K562 (cell line): ENCODE measurements at regions not wholly inside any gene's neighbourhood (a gene's known extent, or its start where the extent isn't known, plus 50 kb on each side); places are given as distances from the start of the nearest gene placed in this dataset.

Experiments
- ATAC-seq: fragments of 200-7000 bp; cut with Tn5 transposase; 3 replicates; pipeline ENCODE4 v1.9.1; 2020; ENCODE audit warnings: moderate library complexity
- BruUV-seq: library from RNA; stranded (reverse); fragments of 400-500 nt; replicated peaks from 2 replicates; lab custom pipeline; 2021; lab: Mats Ljungman, UMichigan
- CTCF ChIA-PET: fragments of 300-600 bp; formaldehyde crosslinking; extraction: SDS; loops from one replicate; lab custom pipeline; 2021; ENCODE audit warnings: low intra/inter-chr PET ratio; lab: Yijun Ruan, JAX
- POLR2A ChIA-PET: fragments of 300-600, 350-650 bp; sonication (Branson Sonifier 250); formaldehyde crosslinking; extraction: SDS; loops from one replicate; lab custom pipeline; 2021; ENCODE audit warnings: antibody characterized with exemption, inconsistent platforms; lab: Yijun Ruan, JAX
- DNase-seq, 4 experiments: peaks; one replicate each; pipeline versions ENCODE4 v3.0.0 to v3.0.0-alpha.2; 2011 to 2018; ENCODE audit warnings: low spot score in 3 of 4, mixed read lengths in 3 of 4; ENCODE audit errors: extremely low read depth in 1 of 4
- FAIRE-seq: peaks from 2 replicates; lab custom pipeline; 2011; peaks lifted over from hg19 to GRCh38; lab: Jason Lieb, UNC
- H2AFZ ChIP-seq: 2 replicates; pipeline ENCODE4 v1.6.0; 2011; ENCODE audit warnings: low read depth, low read length, control low read depth, inconsistent platforms
- H3K27ac ChIP-seq: fragments of 200-600 bp; 3 replicates; pipeline ENCODE4 v1.8.0; 2011; ENCODE audit warnings: low read depth, mild to moderate bottlenecking, control low read depth, inconsistent platforms, low read length, moderate library complexity, mixed read lengths; ENCODE audit errors: extremely low read depth
- H3K27me3 ChIP-seq, 2 experiments: fragments of 300-600 bp in 1 of 2; 2 replicates in 1 of 2; 3 replicates in 1 of 2; pipeline versions ENCODE4 v1.6.0 to v1.8.0; 2011; ENCODE audit warnings: inconsistent platforms in 2 of 2, low read length in 2 of 2, mild to moderate bottlenecking in 1 of 2, mixed read lengths in 1 of 2, moderate library complexity in 1 of 2; ENCODE audit not compliant: control insufficient read depth in 2 of 2, insufficient read depth in 2 of 2
- H3K36me3 ChIP-seq: fragments of 300-600 bp; 3 replicates; pipeline ENCODE4 v1.8.0; 2011; ENCODE audit warnings: mild to moderate bottlenecking, low read length, inconsistent platforms; ENCODE audit not compliant: control insufficient read depth, insufficient read depth
- H3K4me1 ChIP-seq, 2 experiments: fragments of 200-600 bp in 1 of 2; replicated peaks in 1 of 2; 2 replicates in 1 of 2; 3 replicates in 1 of 2; pipeline versions ENCODE4 v1.5.1 to v1.8.0; 2011; ENCODE audit warnings: inconsistent platforms in 2 of 2, low read length in 2 of 2, mild to moderate bottlenecking in 1 of 2, mixed read lengths in 1 of 2, moderate library complexity in 1 of 2; ENCODE audit not compliant: control insufficient read depth in 2 of 2, insufficient read depth in 2 of 2
- H3K4me2 ChIP-seq: 2 replicates; pipeline ENCODE4 v1.6.1; 2011; ENCODE audit warnings: low read length, control low read depth, inconsistent platforms, mixed read lengths; ENCODE audit not compliant: insufficient read depth
- H3K4me3 ChIP-seq: fragments of 200-600 bp; sonication (generic), shearing (Covaris generic); 2 replicates; pipeline ENCODE4 v1.5.1; 2016; ENCODE audit warnings: control low read depth, inconsistent platforms
- H3K79me2 ChIP-seq: fragments of 200-600 bp; 3 replicates; pipeline ENCODE4 v1.8.0; 2011; ENCODE audit warnings: low read length, inconsistent platforms; ENCODE audit not compliant: control insufficient read depth, insufficient read depth
- H3K9ac ChIP-seq, 2 experiments: 2 replicates each; pipeline versions ENCODE4 v1.6.0 to v1.6.1; 2011; ENCODE audit warnings: low read depth in 2 of 2, low read length in 2 of 2, control low read depth in 1 of 2, inconsistent platforms in 1 of 2, mild to moderate bottlenecking in 1 of 2, mixed read lengths in 1 of 2; ENCODE audit not compliant: insufficient read depth in 1 of 2
- H3K9me1 ChIP-seq: one replicate; pipeline ENCODE4 v1.6.0; 2011; ENCODE audit warnings: inconsistent platforms, mild to moderate bottlenecking, low read length, moderate library complexity; ENCODE audit not compliant: control insufficient read depth, insufficient read depth
- H3K9me3 ChIP-seq: replicated peaks from 2 replicates; pipeline ENCODE4 v1.5.1; 2011; ENCODE audit warnings: low read depth, low read length, inconsistent platforms; ENCODE audit not compliant: control insufficient read depth, insufficient read depth
- H4K20me1 ChIP-seq: replicated peaks from 2 replicates; pipeline ENCODE4 v1.6.1; 2011; ENCODE audit warnings: low read length, inconsistent platforms, mixed read lengths; ENCODE audit not compliant: control insufficient read depth, insufficient read depth
- CBX5 ChIP-seq: IDR thresholded peaks from 2 replicates; pipeline ENCODE4 v1.6.1; 2014; ENCODE audit warnings: low read depth, borderline replicate concordance
- COPS2 ChIP-seq: fragments of 450-650 bp; conservative IDR thresholded peaks from 2 replicates; pipeline ENCODE4 v1.6.1; 2016; ENCODE audit warnings: mild to moderate bottlenecking, moderate library complexity
- GATAD2B ChIP-seq: fragments of 450-650 bp; IDR thresholded peaks from 2 replicates; pipeline ENCODE4 v1.6.1; 2017; ENCODE audit warnings: mild to moderate bottlenecking, borderline replicate concordance
- SRSF3 ChIP-seq: fragments of 200-400 bp; formaldehyde crosslinking; IDR thresholded peaks from 2 replicates; pipeline ENCODE4 v1.6.1; 2016; ENCODE audit warnings: mild to moderate bottlenecking, low read length, moderate library complexity; ENCODE audit not compliant: insufficient read depth
- WHSC1 ChIP-seq: IDR thresholded peaks from one replicate; pipeline ENCODE4 v1.6.1; 2012; ENCODE audit warnings: low read length, control low read depth, inconsistent platforms
- ZNF707 ChIP-seq: fragments of 250-450 bp; sonication (Bioruptor Pico); conservative IDR thresholded peaks from 2 replicates; pipeline ENCODE4 v1.8.0; 2022; ENCODE audit warnings: inconsistent platforms, mild to moderate bottlenecking, moderate library complexity
- WGBS: fragments of 100-300 bp; shearing (Covaris generic); methylation state at CpG from one replicate; pipeline ENCODE4 v1.1.6; 2016; ENCODE audit warnings: low coverage, mixed read lengths; ENCODE audit not compliant: insufficient coverage; ENCODE audit errors: missing lambda C conversion rate; 5-methylcytosine and 5-hydroxymethylcytosine counted together
- in situ Hi-C: fragments of 300-500 bp; cut with MboI; formaldehyde crosslinking; loops from 4 replicates; pipeline ENCODE4 v1.15.0; 2018; ENCODE audit warnings: inconsistent platforms, mixed read lengths
- intact Hi-C: fragments of 100-400 bp; cut with micrococcal nuclease; formaldehyde crosslinking; loops from 2 replicates; pipeline ENCODE4 v1.14.2; 2022
- TF ChIP-seq, protein P1 (sequence below): sonication (generic); formaldehyde crosslinking; IDR thresholded peaks from 2 replicates; pipeline ENCODE4 v1.8.0; 2022; ENCODE audit warnings: mild to moderate bottlenecking, low read depth, missing genetic modification reagents
- TF ChIP-seq, protein P2 (sequence below): fragments of 450-650 bp; IDR thresholded peaks from 2 replicates; pipeline ENCODE4 v1.7.1; 2018; ENCODE audit warnings: mild to moderate bottlenecking, low read depth; ENCODE audit not compliant: partially characterized antibody
- TF ChIP-seq, protein P3 (sequence below): sonication (generic); formaldehyde crosslinking; IDR thresholded peaks from 2 replicates; pipeline ENCODE4 v1.8.0; 2022; ENCODE audit warnings: mild to moderate bottlenecking, missing genetic modification reagents

DNA sequence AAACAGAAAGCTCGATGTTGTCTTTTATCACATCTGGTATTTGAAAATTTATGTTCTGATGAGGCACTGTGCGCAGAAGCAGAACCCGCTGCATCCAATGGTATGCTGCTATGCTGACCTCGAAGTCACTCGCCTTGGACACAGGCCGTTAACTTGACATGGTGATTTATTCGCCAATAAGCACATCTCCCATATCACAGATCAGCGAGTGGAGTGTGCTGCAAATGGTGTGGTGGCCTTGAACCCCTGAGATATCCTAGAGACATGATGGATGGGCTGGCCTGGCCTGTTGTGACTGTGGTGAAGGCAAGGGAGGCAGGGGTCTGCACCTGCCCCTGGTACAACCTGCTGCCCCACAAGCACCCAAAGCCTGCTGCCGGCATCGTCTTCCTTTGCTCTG, 175.4 kb upstream of the FRG1 start:
- in situ Hi-C loops (no loop called here), intact Hi-C loops (no loop called here)
- no TSS peak for BruUV-seq
- TF ChIP-seq COPS2, result no peak
- no peak for TF ChIP-seq CBX5
- TF ChIP-seq, protein P1, sequence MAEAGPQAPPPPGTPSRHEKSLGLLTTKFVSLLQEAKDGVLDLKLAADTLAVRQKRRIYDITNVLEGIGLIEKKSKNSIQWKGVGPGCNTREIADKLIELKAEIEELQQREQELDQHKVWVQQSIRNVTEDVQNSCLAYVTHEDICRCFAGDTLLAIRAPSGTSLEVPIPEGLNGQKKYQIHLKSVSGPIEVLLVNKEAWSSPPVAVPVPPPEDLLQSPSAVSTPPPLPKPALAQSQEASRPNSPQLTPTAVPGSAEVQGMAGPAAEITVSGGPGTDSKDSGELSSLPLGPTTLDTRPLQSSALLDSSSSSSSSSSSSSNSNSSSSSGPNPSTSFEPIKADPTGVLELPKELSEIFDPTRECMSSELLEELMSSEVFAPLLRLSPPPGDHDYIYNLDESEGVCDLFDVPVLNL (CRISPR knock-in tag), result no peak
- no peak for TF ChIP-seq WHSC1
- TF ChIP-seq, protein P2, sequence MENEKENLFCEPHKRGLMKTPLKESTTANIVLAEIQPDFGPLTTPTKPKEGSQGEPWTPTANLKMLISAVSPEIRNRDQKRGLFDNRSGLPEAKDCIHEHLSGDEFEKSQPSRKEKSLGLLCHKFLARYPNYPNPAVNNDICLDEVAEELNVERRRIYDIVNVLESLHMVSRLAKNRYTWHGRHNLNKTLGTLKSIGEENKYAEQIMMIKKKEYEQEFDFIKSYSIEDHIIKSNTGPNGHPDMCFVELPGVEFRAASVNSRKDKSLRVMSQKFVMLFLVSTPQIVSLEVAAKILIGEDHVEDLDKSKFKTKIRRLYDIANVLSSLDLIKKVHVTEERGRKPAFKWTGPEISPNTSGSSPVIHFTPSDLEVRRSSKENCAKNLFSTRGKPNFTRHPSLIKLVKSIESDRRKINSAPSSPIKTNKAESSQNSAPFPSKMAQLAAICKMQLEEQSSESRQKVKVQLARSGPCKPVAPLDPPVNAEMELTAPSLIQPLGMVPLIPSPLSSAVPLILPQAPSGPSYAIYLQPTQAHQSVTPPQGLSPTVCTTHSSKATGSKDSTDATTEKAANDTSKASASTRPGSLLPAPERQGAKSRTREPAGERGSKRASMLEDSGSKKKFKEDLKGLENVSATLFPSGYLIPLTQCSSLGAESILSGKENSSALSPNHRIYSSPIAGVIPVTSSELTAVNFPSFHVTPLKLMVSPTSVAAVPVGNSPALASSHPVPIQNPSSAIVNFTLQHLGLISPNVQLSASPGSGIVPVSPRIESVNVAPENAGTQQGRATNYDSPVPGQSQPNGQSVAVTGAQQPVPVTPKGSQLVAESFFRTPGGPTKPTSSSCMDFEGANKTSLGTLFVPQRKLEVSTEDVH, result no peak
- TF ChIP-seq GATAD2B, result no peak
- no peak for TF ChIP-seq ZNF707
- TF ChIP-seq, protein P3, sequence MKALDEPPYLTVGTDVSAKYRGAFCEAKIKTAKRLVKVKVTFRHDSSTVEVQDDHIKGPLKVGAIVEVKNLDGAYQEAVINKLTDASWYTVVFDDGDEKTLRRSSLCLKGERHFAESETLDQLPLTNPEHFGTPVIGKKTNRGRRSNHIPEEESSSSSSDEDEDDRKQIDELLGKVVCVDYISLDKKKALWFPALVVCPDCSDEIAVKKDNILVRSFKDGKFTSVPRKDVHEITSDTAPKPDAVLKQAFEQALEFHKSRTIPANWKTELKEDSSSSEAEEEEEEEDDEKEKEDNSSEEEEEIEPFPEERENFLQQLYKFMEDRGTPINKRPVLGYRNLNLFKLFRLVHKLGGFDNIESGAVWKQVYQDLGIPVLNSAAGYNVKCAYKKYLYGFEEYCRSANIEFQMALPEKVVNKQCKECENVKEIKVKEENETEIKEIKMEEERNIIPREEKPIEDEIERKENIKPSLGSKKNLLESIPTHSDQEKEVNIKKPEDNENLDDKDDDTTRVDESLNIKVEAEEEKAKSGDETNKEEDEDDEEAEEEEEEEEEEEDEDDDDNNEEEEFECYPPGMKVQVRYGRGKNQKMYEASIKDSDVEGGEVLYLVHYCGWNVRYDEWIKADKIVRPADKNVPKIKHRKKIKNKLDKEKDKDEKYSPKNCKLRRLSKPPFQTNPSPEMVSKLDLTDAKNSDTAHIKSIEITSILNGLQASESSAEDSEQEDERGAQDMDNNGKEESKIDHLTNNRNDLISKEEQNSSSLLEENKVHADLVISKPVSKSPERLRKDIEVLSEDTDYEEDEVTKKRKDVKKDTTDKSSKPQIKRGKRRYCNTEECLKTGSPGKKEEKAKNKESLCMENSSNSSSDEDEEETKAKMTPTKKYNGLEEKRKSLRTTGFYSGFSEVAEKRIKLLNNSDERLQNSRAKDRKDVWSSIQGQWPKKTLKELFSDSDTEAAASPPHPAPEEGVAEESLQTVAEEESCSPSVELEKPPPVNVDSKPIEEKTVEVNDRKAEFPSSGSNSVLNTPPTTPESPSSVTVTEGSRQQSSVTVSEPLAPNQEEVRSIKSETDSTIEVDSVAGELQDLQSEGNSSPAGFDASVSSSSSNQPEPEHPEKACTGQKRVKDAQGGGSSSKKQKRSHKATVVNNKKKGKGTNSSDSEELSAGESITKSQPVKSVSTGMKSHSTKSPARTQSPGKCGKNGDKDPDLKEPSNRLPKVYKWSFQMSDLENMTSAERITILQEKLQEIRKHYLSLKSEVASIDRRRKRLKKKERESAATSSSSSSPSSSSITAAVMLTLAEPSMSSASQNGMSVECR, result no peak
- no peak for TF ChIP-seq SRSF3
- WGBS, result 2% methylated on average over 10 of the region's 10 CpGs
- Histone ChIP-seq H3K36me3 (no peaks in the 10 kb centered on the region), H3K9ac (no peak overlapping the region), H3K4me2 (no peak overlapping the region), H3K79me2 (no peaks in the 10 kb centered on the region), H2AFZ (no peak overlapping the region), H3K27ac (no peak overlapping the region), H3K9me3 (no peaks in the 10 kb centered on the region), H3K9me1 (no peaks in the 10 kb centered on the region), H3K4me1 (no peaks in the 10 kb centered on the region), H3K4me3 (no peak overlapping the region), H3K27me3 (no peaks in the 10 kb centered on the region), H4K20me1 (no peaks in the 10 kb centered on the region)
- no peak for FAIRE-seq
- CTCF ChIA-PET, result no interaction called here
- POLR2A ChIA-PET, result no interaction called here
- DNase-seq, result no peak
- ATAC-seq, result no peak
